Nephron progenitor cell (in vitro differentiated cells): ENCODE measurements at regions not wholly inside any gene's neighbourhood (a gene's known extent, or its start where the extent isn't known, plus 50 kb on each side); places are given as distances from the start of the nearest gene placed in this dataset.

ENCODE experiments used
- DNase-seq: peaks from one replicate; pipeline ENCODE4 v3.0.0; 2021
- H3K27ac Mint-ChIP-seq: 2 replicates; pipeline ENCODE4 v1.8.0; 2021; ENCODE audit warnings: mild to moderate bottlenecking, moderate library complexity, mixed read lengths
- H3K27me3 Mint-ChIP-seq: 2 replicates; pipeline ENCODE4 v1.8.0; 2021; ENCODE audit warnings: mild to moderate bottlenecking, low read depth, mixed read lengths; ENCODE audit not compliant: poor library complexity
- H3K36me3 Mint-ChIP-seq: 2 replicates; pipeline ENCODE4 v1.8.0; 2021; ENCODE audit warnings: low read depth, mixed read lengths
- H3K4me1 Mint-ChIP-seq: 2 replicates; pipeline ENCODE4 v1.8.0; 2021; ENCODE audit warnings: mixed read lengths
- H3K4me3 Mint-ChIP-seq: 2 replicates; pipeline ENCODE4 v1.8.0; 2021; ENCODE audit warnings: mild to moderate bottlenecking, moderate library complexity, mixed read lengths
- H3K9me3 Mint-ChIP-seq: 2 replicates; pipeline ENCODE4 v1.8.0; 2021; ENCODE audit warnings: mild to moderate bottlenecking, moderate library complexity, mixed read lengths
- CTCF ChIP-seq: fragments of 200-600 bp; sonication (generic); IDR thresholded peaks from 2 replicates; pipeline ENCODE4 v1.5.0; 2021; ENCODE audit warnings: antibody characterized with exemption

- H3K9me3 Mint-ChIP-seq: no peaks in the 10 kb centered on the region
- TF ChIP-seq CTCF: no peak
- peaks cover 9% of the 10 kb centered on the region for H3K4me1 Mint-ChIP-seq
- H3K4me3 Mint-ChIP-seq: no peak overlapping the region
- no peak overlapping the region for H3K27ac Mint-ChIP-seq
- DNase-seq: no peak
- H3K36me3 Mint-ChIP-seq: no peaks in the 10 kb centered on the region
- no peaks in the 10 kb centered on the region for H3K27me3 Mint-ChIP-seq
Observed at GRCh38 chr2:198293281-198293680, 488.9 kb downstream of the PLCL1 start.

GRCh38 chr2:198289811-198290210 lies 485.4 kb downstream of the PLCL1 start:
- H3K27ac Mint-ChIP-seq: no peak overlapping the region
- no peak for DNase-seq
- no peaks in the 10 kb centered on the region for H3K27me3 Mint-ChIP-seq
- no peak for TF ChIP-seq CTCF
- no peak overlapping the region for H3K4me3 Mint-ChIP-seq
- H3K36me3 Mint-ChIP-seq: no peaks in the 10 kb centered on the region
- H3K9me3 Mint-ChIP-seq: no peaks in the 10 kb centered on the region
- peaks cover 12% of the 10 kb centered on the region for H3K4me1 Mint-ChIP-seq

GRCh38 chr2:198287706-198288105 lies 483.3 kb downstream of the PLCL1 start:
- Mint-ChIP-seq H3K27me3 (no peaks in the 10 kb centered on the region), H3K4me3 (no peak overlapping the region), H3K4me1 (peaks cover 12% of the 10 kb centered on the region), H3K27ac (no peak overlapping the region), H3K36me3 (no peaks in the 10 kb centered on the region), H3K9me3 (no peaks in the 10 kb centered on the region)
- DNase-seq: no peak
- no peak for TF ChIP-seq CTCF

GRCh38 chr2:198285216-198285615 lies 480.8 kb downstream of the PLCL1 start:
- H3K27me3 Mint-ChIP-seq: no peaks in the 10 kb centered on the region
- TF ChIP-seq CTCF: no peak
- peaks cover 12% of the 10 kb centered on the region for H3K4me1 Mint-ChIP-seq
- H3K36me3 Mint-ChIP-seq: no peaks in the 10 kb centered on the region
- no peak overlapping the region for H3K4me3 Mint-ChIP-seq
- no peaks in the 10 kb centered on the region for H3K9me3 Mint-ChIP-seq
- no peak overlapping the region for H3K27ac Mint-ChIP-seq
- DNase-seq: no peak

- H3K36me3 Mint-ChIP-seq: no peaks in the 10 kb centered on the region
- H3K4me1 Mint-ChIP-seq: peaks cover 12% of the 10 kb centered on the region
- DNase-seq: no peak
Observed at GRCh38 chr2:198283146-198283545, 478.8 kb downstream of the PLCL1 start.

More at GRCh38 chr2:198283146-198283545, 478.8 kb downstream of the PLCL1 start:
- no peaks in the 10 kb centered on the region for H3K27me3 Mint-ChIP-seq
- H3K27ac Mint-ChIP-seq: no peak overlapping the region
- no peak for TF ChIP-seq CTCF
- H3K9me3 Mint-ChIP-seq: no peaks in the 10 kb centered on the region
- H3K4me3 Mint-ChIP-seq: no peak overlapping the region
